ENCODE measurements at regions not wholly inside any gene's neighbourhood (a gene's known extent, or its start where the extent isn't known, plus 50 kb on each side); places are given as distances from the start of the nearest gene placed in this dataset.

- Histone ChIP-seq H3K27ac (no peak overlapping the region), H3K4me3 (no peak overlapping the region)
- TF ChIP-seq CTCF (IDR thresholded peaks at IDR 0.05) = no peak
- no peak for DNase-seq (ENCODE audit: low spot score)
Measured at GRCh38 chr7:27420702-27421101, 178.1 kb downstream of the EVX1 start.

GRCh38 chr7:27423290-27423689, 180.7 kb downstream of the EVX1 start:
- DNase-seq (ENCODE audit: low spot score) = no peak
- TF ChIP-seq CTCF (IDR thresholded peaks at IDR 0.05) = no peak
- H3K27ac ChIP-seq = no peak overlapping the region
- no peak overlapping the region for H3K4me3 ChIP-seq

GRCh38 chr7:27423821-27424220, 181.2 kb downstream of the EVX1 start:
- no peak for TF ChIP-seq CTCF (IDR thresholded peaks at IDR 0.05)
- no peak overlapping the region for H3K4me3 ChIP-seq
- DNase-seq (ENCODE audit: low spot score) = no peak
- H3K27ac ChIP-seq = no peak overlapping the region

GRCh38 chr7:27424231-27424630, 181.6 kb downstream of the EVX1 start:
- no peak for DNase-seq (ENCODE audit: low spot score)
- TF ChIP-seq CTCF (IDR thresholded peaks at IDR 0.05) = no peak
- Histone ChIP-seq H3K4me3 (no peak overlapping the region), H3K27ac (no peak overlapping the region)

- Histone ChIP-seq H3K27ac (no peak overlapping the region), H3K4me3 (no peak overlapping the region)
- DNase-seq (ENCODE audit: low spot score) = no peak
- no peak for TF ChIP-seq CTCF (IDR thresholded peaks at IDR 0.05)
Measured at GRCh38 chr7:27424749-27425148, 182.1 kb downstream of the EVX1 start.

GRCh38 chr7:27427416-27427815, 184.8 kb downstream of the EVX1 start:
- TF ChIP-seq CTCF (IDR thresholded peaks at IDR 0.05) = no peak
- no peak overlapping the region for H3K4me3 ChIP-seq
- H3K27ac ChIP-seq = no peak overlapping the region
- no peak for DNase-seq (ENCODE audit: low spot score)

GRCh38 chr7:27430105-27430504, 187.5 kb downstream of the EVX1 start:
- no peak for TF ChIP-seq CTCF (IDR thresholded peaks at IDR 0.05)
- Histone ChIP-seq H3K4me3 (no peak overlapping the region), H3K27ac (no peak overlapping the region)
- DNase-seq (ENCODE audit: low spot score) = no peak

All from coronary artery (tissue), 2 donors.